K562 (cell line): ENCODE measurements at regions not wholly inside any gene's neighbourhood (a gene's known extent, or its start where the extent isn't known, plus 50 kb on each side); places are given as distances from the start of the nearest gene placed in this dataset.

Source experiments
- ATAC-seq: fragments of 200-7000 bp; cut with Tn5 transposase; 3 replicates; pipeline ENCODE4 v1.9.1; 2020; ENCODE audit warnings: moderate library complexity
- BruUV-seq: library from RNA; stranded (reverse); fragments of 400-500 nt; replicated peaks from 2 replicates; lab custom pipeline; 2021; lab: Mats Ljungman, UMichigan
- CTCF ChIA-PET: fragments of 300-600 bp; formaldehyde crosslinking; extraction: SDS; loops from one replicate; lab custom pipeline; 2021; ENCODE audit warnings: low intra/inter-chr PET ratio; lab: Yijun Ruan, JAX
- POLR2A ChIA-PET: fragments of 300-600, 350-650 bp; sonication (Branson Sonifier 250); formaldehyde crosslinking; extraction: SDS; loops from one replicate; lab custom pipeline; 2021; ENCODE audit warnings: antibody characterized with exemption, inconsistent platforms; lab: Yijun Ruan, JAX
- DNase-seq, 4 experiments: peaks; one replicate each; pipeline versions ENCODE4 v3.0.0 to v3.0.0-alpha.2; 2011 to 2018; ENCODE audit warnings: low spot score in 3 of 4, mixed read lengths in 3 of 4; ENCODE audit errors: extremely low read depth in 1 of 4
- FAIRE-seq: peaks from 2 replicates; lab custom pipeline; 2011; peaks lifted over from hg19 to GRCh38; lab: Jason Lieb, UNC
- H2AFZ ChIP-seq: 2 replicates; pipeline ENCODE4 v1.6.0; 2011; ENCODE audit warnings: low read depth, low read length, control low read depth, inconsistent platforms
- H3K27ac ChIP-seq: fragments of 200-600 bp; 3 replicates; pipeline ENCODE4 v1.8.0; 2011; ENCODE audit warnings: low read depth, mild to moderate bottlenecking, control low read depth, inconsistent platforms, low read length, moderate library complexity, mixed read lengths; ENCODE audit errors: extremely low read depth
- H3K27me3 ChIP-seq, 2 experiments: fragments of 300-600 bp in 1 of 2; 2 replicates in 1 of 2; 3 replicates in 1 of 2; pipeline versions ENCODE4 v1.6.0 to v1.8.0; 2011; ENCODE audit warnings: inconsistent platforms in 2 of 2, low read length in 2 of 2, mild to moderate bottlenecking in 1 of 2, mixed read lengths in 1 of 2, moderate library complexity in 1 of 2; ENCODE audit not compliant: control insufficient read depth in 2 of 2, insufficient read depth in 2 of 2
- H3K36me3 ChIP-seq: fragments of 300-600 bp; 3 replicates; pipeline ENCODE4 v1.8.0; 2011; ENCODE audit warnings: mild to moderate bottlenecking, low read length, inconsistent platforms; ENCODE audit not compliant: control insufficient read depth, insufficient read depth
- H3K4me1 ChIP-seq, 2 experiments: fragments of 200-600 bp in 1 of 2; replicated peaks in 1 of 2; 2 replicates in 1 of 2; 3 replicates in 1 of 2; pipeline versions ENCODE4 v1.5.1 to v1.8.0; 2011; ENCODE audit warnings: inconsistent platforms in 2 of 2, low read length in 2 of 2, mild to moderate bottlenecking in 1 of 2, mixed read lengths in 1 of 2, moderate library complexity in 1 of 2; ENCODE audit not compliant: control insufficient read depth in 2 of 2, insufficient read depth in 2 of 2
- H3K4me2 ChIP-seq: 2 replicates; pipeline ENCODE4 v1.6.1; 2011; ENCODE audit warnings: low read length, control low read depth, inconsistent platforms, mixed read lengths; ENCODE audit not compliant: insufficient read depth
- H3K4me3 ChIP-seq: fragments of 200-600 bp; sonication (generic), shearing (Covaris generic); 2 replicates; pipeline ENCODE4 v1.5.1; 2016; ENCODE audit warnings: control low read depth, inconsistent platforms
- H3K79me2 ChIP-seq: fragments of 200-600 bp; 3 replicates; pipeline ENCODE4 v1.8.0; 2011; ENCODE audit warnings: low read length, inconsistent platforms; ENCODE audit not compliant: control insufficient read depth, insufficient read depth
- H3K9ac ChIP-seq, 2 experiments: 2 replicates each; pipeline versions ENCODE4 v1.6.0 to v1.6.1; 2011; ENCODE audit warnings: low read depth in 2 of 2, low read length in 2 of 2, control low read depth in 1 of 2, inconsistent platforms in 1 of 2, mild to moderate bottlenecking in 1 of 2, mixed read lengths in 1 of 2; ENCODE audit not compliant: insufficient read depth in 1 of 2
- H3K9me1 ChIP-seq: one replicate; pipeline ENCODE4 v1.6.0; 2011; ENCODE audit warnings: inconsistent platforms, mild to moderate bottlenecking, low read length, moderate library complexity; ENCODE audit not compliant: control insufficient read depth, insufficient read depth
- H3K9me3 ChIP-seq: replicated peaks from 2 replicates; pipeline ENCODE4 v1.5.1; 2011; ENCODE audit warnings: low read depth, low read length, inconsistent platforms; ENCODE audit not compliant: control insufficient read depth, insufficient read depth
- H4K20me1 ChIP-seq: replicated peaks from 2 replicates; pipeline ENCODE4 v1.6.1; 2011; ENCODE audit warnings: low read length, inconsistent platforms, mixed read lengths; ENCODE audit not compliant: control insufficient read depth, insufficient read depth
- ARHGAP35 ChIP-seq: fragments of 450-650 bp; IDR thresholded peaks from 2 replicates; pipeline ENCODE4 v1.6.1; 2018; ENCODE audit not compliant: partially characterized antibody
- CBX5 ChIP-seq: IDR thresholded peaks from 2 replicates; pipeline ENCODE4 v1.6.1; 2014; ENCODE audit warnings: low read depth, borderline replicate concordance
- CCAR2 ChIP-seq: fragments of 200-400 bp; formaldehyde crosslinking; IDR thresholded peaks from 2 replicates; pipeline ENCODE4 v1.6.1; 2017; ENCODE audit warnings: mild to moderate bottlenecking, low read depth, low read length
- ELK1 ChIP-seq: sonication (generic); formaldehyde crosslinking; IDR thresholded peaks from 2 replicates; pipeline ENCODE4 v1.8.1; 2022; ENCODE audit warnings: missing genetic modification reagents
- MCM2 ChIP-seq: fragments of 450-650 bp; IDR thresholded peaks from 2 replicates; pipeline ENCODE4 v1.6.1; 2017; ENCODE audit warnings: low read depth, mild to moderate bottlenecking
- MCM3 ChIP-seq: fragments of 450-650 bp; IDR thresholded peaks from 2 replicates; pipeline ENCODE4 v1.6.1; 2016
- PHF8 ChIP-seq: fragments of 200-600 bp; sonication (generic); IDR thresholded peaks from 2 replicates; pipeline ENCODE4 v1.6.1; 2012; ENCODE audit warnings: mixed run types, mild to moderate bottlenecking, inconsistent platforms, low read length, moderate library complexity, borderline replicate concordance
- RHOXF2B ChIP-seq: fragments of 250-450 bp; sonication (Bioruptor Pico); conservative IDR thresholded peaks from 2 replicates; pipeline ENCODE4 v1.5.1; 2021
- SMAD3 ChIP-seq: fragments of 450-650 bp; formaldehyde crosslinking; conservative IDR thresholded peaks from 2 replicates; pipeline ENCODE4 v1.4.0; 2020; ENCODE audit warnings: mild to moderate bottlenecking
- SMARCA5 ChIP-seq: fragments of 450-650 bp; IDR thresholded peaks from 2 replicates; pipeline ENCODE4 v1.6.1; 2016
- STAT5B ChIP-seq: fragments of 250-450 bp; sonication (Bioruptor Pico); IDR thresholded peaks from 2 replicates; pipeline ENCODE4 v1.8.0; 2021; ENCODE audit warnings: mild to moderate bottlenecking, inconsistent platforms
- TCF7 ChIP-seq: sonication (generic); IDR thresholded peaks from 2 replicates; pipeline ENCODE4 v1.6.1; 2016; ENCODE audit warnings: antibody characterized with exemption, borderline replicate concordance
- TRIM28 ChIP-seq: fragments of 450-650 bp; IDR thresholded peaks from 2 replicates; pipeline ENCODE4 v1.6.1; 2017
- ZBTB1 ChIP-seq: sonication (generic); formaldehyde crosslinking; IDR thresholded peaks from 2 replicates; pipeline ENCODE4 v1.8.1; 2023; ENCODE audit warnings: missing genetic modification reagents, low read depth, mild to moderate bottlenecking, borderline replicate concordance
- ZBTB5 ChIP-seq: fragments of 450-650 bp; IDR thresholded peaks from 2 replicates; pipeline ENCODE4 v1.6.1; 2017; ENCODE audit warnings: antibody characterized with exemption
- ZBTB8A ChIP-seq: fragments of 450-650 bp; IDR thresholded peaks from 2 replicates; pipeline ENCODE4 v1.6.1; 2018; ENCODE audit warnings: mild to moderate bottlenecking, moderate library complexity; ENCODE audit not compliant: partially characterized antibody
- ZNF584 ChIP-seq: fragments of 200-800 bp; sonication (Bioruptor generic); IDR thresholded peaks from 2 replicates; pipeline ENCODE4 v1.6.1; 2016; ENCODE audit warnings: low read depth, mild to moderate bottlenecking, missing genetic modification characterization, missing compliant biosample characterization
- WGBS: fragments of 100-300 bp; shearing (Covaris generic); methylation state at CpG from one replicate; pipeline ENCODE4 v1.1.6; 2016; ENCODE audit warnings: low coverage, mixed read lengths; ENCODE audit not compliant: insufficient coverage; ENCODE audit errors: missing lambda C conversion rate; 5-methylcytosine and 5-hydroxymethylcytosine counted together
- in situ Hi-C: fragments of 300-500 bp; cut with MboI; formaldehyde crosslinking; loops from 4 replicates; pipeline ENCODE4 v1.15.0; 2018; ENCODE audit warnings: inconsistent platforms, mixed read lengths
- intact Hi-C: fragments of 100-400 bp; cut with micrococcal nuclease; formaldehyde crosslinking; loops from 2 replicates; pipeline ENCODE4 v1.14.2; 2022

GRCh38 chr15:29392358-29392757, 122.7 kb upstream of the NSMCE3 start:
- no peak overlapping the region for H3K9ac ChIP-seq
- no peak overlapping the region for H3K4me2 ChIP-seq
- no peak overlapping the region for H3K27ac ChIP-seq
- no peak for FAIRE-seq
- CTCF ChIA-PET = no interaction called here
- H3K4me3 ChIP-seq = no peak overlapping the region
- H3K4me1 ChIP-seq = no peaks in the 10 kb centered on the region
- no peak for DNase-seq
- WGBS = 0% methylated on average over 7 of the region's 7 CpGs
- intact Hi-C loops (no loop called here), in situ Hi-C loops (no loop called here)
- no peaks in the 10 kb centered on the region for H3K36me3 ChIP-seq
- no peaks in the 10 kb centered on the region for H4K20me1 ChIP-seq
- TF ChIP-seq CBX5 (no peak), STAT5B (CRISPR knock-in tag) (no peak), SMARCA5 (no peak), ZBTB8A (no peak), ZNF584 (CRISPR knock-in tag) (no peak), CCAR2 (no peak), ARHGAP35 (no peak), TCF7 (no peak), RHOXF2B (CRISPR knock-in tag) (no peak), ZBTB1 (no peak), ELK1 (no peak), SMAD3 (CRISPR knock-in tag) (no peak), MCM2 (no peak), PHF8 (no peak), TRIM28 (no peak), ZBTB5 (no peak), MCM3 (no peak)
- no peaks in the 10 kb centered on the region for H3K79me2 ChIP-seq
- BruUV-seq = no TSS peak
- no peak for ATAC-seq
- no peak overlapping the region for H2AFZ ChIP-seq
- H3K9me3 ChIP-seq = no peaks in the 10 kb centered on the region
- POLR2A ChIA-PET = no interaction called here
- peaks cover 0 to 4% of the 10 kb centered on the region in 2 experiments; a peak in 1 of 5 replicates for H3K27me3 ChIP-seq
- no peaks in the 10 kb centered on the region for H3K9me1 ChIP-seq
